Cardiac muscle cell (in vitro differentiated cells and primary cell): ENCODE measurements at regions not wholly inside any gene's neighbourhood (a gene's known extent, or its start where the extent isn't known, plus 50 kb on each side); places are given as distances from the start of the nearest gene placed in this dataset.
"Not testable (repeated sequence)": the region's sequence is repeated elsewhere in the genome, so short reads cannot be mapped to it uniquely, and the experiment has no call there.

Experiments
- DNase-seq, 2 donors: peaks; one replicate each; pipeline versions ENCODE4 v3.0.0 to v3.0.0-alpha.2; 2010 to 2017; ENCODE audit warnings: low read depth in 1 of 2, low spot score in 1 of 2
- H3K27ac ChIP-seq: fragments of 200-600 bp; sonication (generic); 2 replicates; pipeline ENCODE4 v1.5.1; 2016
- H3K27me3 ChIP-seq: fragments of 200-600 bp; sonication (generic); 2 replicates; pipeline ENCODE4 v1.6.0; 2016; ENCODE audit warnings: control low read depth
- H3K36me3 ChIP-seq: fragments of 200-600 bp; sonication (generic); 2 replicates; pipeline ENCODE4 v1.5.1; 2016; ENCODE audit warnings: control low read depth
- H3K4me1 ChIP-seq: fragments of 200-600 bp; sonication (generic); 2 replicates; pipeline ENCODE4 v1.8.1; 2017; ENCODE audit warnings: low read depth, mild to moderate bottlenecking, mixed run types
- H3K4me3 ChIP-seq: fragments of 200-600 bp; sonication (generic); 2 replicates; pipeline ENCODE4 v1.5.1; 2016; ENCODE audit warnings: mild to moderate bottlenecking
- H3K9me3 ChIP-seq: fragments of 200-600 bp; sonication (generic); 2 replicates; pipeline ENCODE4 v1.5.1; 2017; ENCODE audit warnings: low read depth, mild to moderate bottlenecking, control low read depth
- TF ChIP-seq, protein P1 (sequence below): IDR thresholded peaks from 2 replicates; pipeline ENCODE4 v1.5.1; 2012; ENCODE audit warnings: low read depth, mild to moderate bottlenecking, low read length

- TF ChIP-seq, protein P1, sequence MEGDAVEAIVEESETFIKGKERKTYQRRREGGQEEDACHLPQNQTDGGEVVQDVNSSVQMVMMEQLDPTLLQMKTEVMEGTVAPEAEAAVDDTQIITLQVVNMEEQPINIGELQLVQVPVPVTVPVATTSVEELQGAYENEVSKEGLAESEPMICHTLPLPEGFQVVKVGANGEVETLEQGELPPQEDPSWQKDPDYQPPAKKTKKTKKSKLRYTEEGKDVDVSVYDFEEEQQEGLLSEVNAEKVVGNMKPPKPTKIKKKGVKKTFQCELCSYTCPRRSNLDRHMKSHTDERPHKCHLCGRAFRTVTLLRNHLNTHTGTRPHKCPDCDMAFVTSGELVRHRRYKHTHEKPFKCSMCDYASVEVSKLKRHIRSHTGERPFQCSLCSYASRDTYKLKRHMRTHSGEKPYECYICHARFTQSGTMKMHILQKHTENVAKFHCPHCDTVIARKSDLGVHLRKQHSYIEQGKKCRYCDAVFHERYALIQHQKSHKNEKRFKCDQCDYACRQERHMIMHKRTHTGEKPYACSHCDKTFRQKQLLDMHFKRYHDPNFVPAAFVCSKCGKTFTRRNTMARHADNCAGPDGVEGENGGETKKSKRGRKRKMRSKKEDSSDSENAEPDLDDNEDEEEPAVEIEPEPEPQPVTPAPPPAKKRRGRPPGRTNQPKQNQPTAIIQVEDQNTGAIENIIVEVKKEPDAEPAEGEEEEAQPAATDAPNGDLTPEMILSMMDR: no peak
- Histone ChIP-seq H3K9me3 (no peaks in the 10 kb centered on the region), H3K27me3 (no peaks in the 10 kb centered on the region), H3K36me3 (no peaks in the 10 kb centered on the region), H3K4me3 (no peak overlapping the region), H3K27ac (no peak overlapping the region), H3K4me1 (no peaks in the 10 kb centered on the region)
- no peak for DNase-seq
Observed at GRCh38 chr1:96104906-96105305, 616.7 kb upstream of the PTBP2 start.

DNA sequence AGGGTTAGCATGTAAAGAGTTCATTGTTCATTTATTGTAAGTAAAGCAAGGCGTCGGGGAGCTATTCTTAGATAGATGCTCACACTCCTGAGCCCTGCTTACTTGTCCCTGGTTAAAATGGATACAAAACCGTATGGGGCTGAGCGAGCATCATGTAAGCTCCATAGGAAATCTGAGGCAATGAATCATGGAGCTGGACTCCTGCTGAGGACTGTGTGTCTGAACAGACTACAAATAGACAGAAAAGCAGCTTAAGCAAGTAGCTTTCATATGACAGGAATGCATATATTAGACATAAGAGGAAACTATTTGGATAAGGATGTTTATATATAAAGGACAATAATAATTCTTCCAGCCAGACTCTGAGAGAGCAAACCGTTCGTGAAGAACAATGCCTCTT, 604.9 kb upstream of the PTBP2 start:
- no peaks in the 10 kb centered on the region for H3K36me3 ChIP-seq
- DNase-seq: no peak
- H3K4me1 ChIP-seq: no peaks in the 10 kb centered on the region
- no peak overlapping the region for H3K4me3 ChIP-seq
- no peak overlapping the region for H3K27ac ChIP-seq
- no peaks in the 10 kb centered on the region for H3K27me3 ChIP-seq
- TF ChIP-seq, protein P1: no peak
- H3K9me3 ChIP-seq: no peaks in the 10 kb centered on the region

- TF ChIP-seq, protein P1: no peak
- H3K9me3 ChIP-seq: no peaks in the 10 kb centered on the region
- no peak for DNase-seq
Observed at GRCh38 chr1:96130432-96130831, 591.2 kb upstream of the PTBP2 start.

DNA sequence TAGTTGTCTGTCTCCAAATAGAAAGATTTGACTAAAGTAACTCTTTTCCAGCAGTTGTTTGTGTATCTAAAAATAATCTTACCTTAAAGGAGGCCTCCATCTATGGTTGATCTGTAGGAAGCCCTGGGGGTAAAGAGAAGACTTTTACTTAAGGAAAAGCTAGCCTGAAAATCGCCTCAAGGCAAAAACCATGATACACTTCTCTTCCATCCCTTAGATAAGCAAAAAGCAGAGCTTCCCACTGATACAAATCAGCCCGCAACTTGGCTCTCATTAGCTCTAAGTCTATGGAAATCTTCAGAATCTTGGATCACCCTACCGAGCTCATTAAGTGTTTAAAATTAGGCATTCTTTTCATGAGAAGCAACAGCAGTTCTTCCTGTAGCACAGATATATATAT, 576.9 kb upstream of the PTBP2 start:
- TF ChIP-seq, protein P1: no peak

More at GRCh38 chr1:96130432-96130831, 591.2 kb upstream of the PTBP2 start:
- no peak overlapping the region for H3K27ac ChIP-seq
- H3K27me3 ChIP-seq: no peaks in the 10 kb centered on the region
- no peaks in the 10 kb centered on the region for H3K36me3 ChIP-seq
- no peak overlapping the region for H3K4me3 ChIP-seq
- H3K4me1 ChIP-seq: peaks cover 19% of the 10 kb centered on the region

GRCh38 chr1:96145492-96145891, 576.1 kb upstream of the PTBP2 start:
- Histone ChIP-seq H3K36me3 (no peaks in the 10 kb centered on the region), H3K27ac (no peak overlapping the region), H3K27me3 (no peaks in the 10 kb centered on the region), H3K4me1 (no peaks in the 10 kb centered on the region), H3K4me3 (no peak overlapping the region), H3K9me3 (no peaks in the 10 kb centered on the region)
- no peak for DNase-seq
- TF ChIP-seq, protein P1: no peak

More for the DNA sequence above, 576.9 kb upstream of the PTBP2 start:
- Histone ChIP-seq H3K27me3 (no peaks in the 10 kb centered on the region), H3K4me3 (no peak overlapping the region), H3K36me3 (no peaks in the 10 kb centered on the region), H3K9me3 (no peaks in the 10 kb centered on the region), H3K4me1 (no peaks in the 10 kb centered on the region), H3K27ac (no peak overlapping the region)
- no peak for DNase-seq

DNA sequence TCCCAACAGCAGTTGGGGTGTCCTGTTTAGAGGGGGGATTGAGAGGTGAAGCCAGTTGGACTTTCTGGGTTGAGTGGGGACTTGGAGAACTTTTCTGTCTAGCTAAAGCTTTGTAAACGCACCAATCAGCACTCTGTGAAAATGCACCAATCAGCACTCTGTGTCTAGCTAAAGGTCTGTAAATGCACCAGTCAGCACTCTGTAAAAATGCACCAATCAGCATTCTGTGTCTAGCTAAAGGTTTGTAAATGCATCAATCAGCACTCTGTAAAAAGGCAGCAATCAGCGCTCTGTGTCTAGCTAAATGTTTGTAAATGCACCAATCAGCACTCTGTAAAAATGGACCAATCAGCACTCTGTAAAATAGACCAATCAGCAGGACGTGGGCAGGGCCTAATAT, 568.6 kb upstream of the PTBP2 start:
- not testable (repeated sequence) for H3K27ac ChIP-seq, H3K36me3 ChIP-seq, H3K9me3 ChIP-seq, H3K4me3 ChIP-seq, H3K4me1 ChIP-seq, H3K27me3 ChIP-seq, DNase-seq
